Epithelial cell of esophagus (primary cell): ENCODE measurements at regions not wholly inside any gene's neighbourhood (a gene's known extent, or its start where the extent isn't known, plus 50 kb on each side); places are given as distances from the start of the nearest gene placed in this dataset.

ENCODE experiments used
- DNase-seq: peaks from one replicate; pipeline ENCODE4 v3.0.0; 2010; ENCODE audit warnings: low read depth
- H3K4me3 ChIP-seq: 2 replicates; pipeline ENCODE4 v1.5.1; 2011; ENCODE audit warnings: mild to moderate bottlenecking, low read length, control low read depth
- CTCF ChIP-seq: IDR thresholded peaks from 2 replicates; pipeline ENCODE4 v1.5.1; 2011; ENCODE audit warnings: low read depth, mild to moderate bottlenecking, low read length, control low read depth, inconsistent platforms; ENCODE audit not compliant: insufficient read depth; ENCODE audit errors: missing control alignments

- DNase-seq, result peak; percentile 98
- no peak for TF ChIP-seq CTCF
- H3K4me3 ChIP-seq, result no peak overlapping the region
Observed at GRCh38 chr12:14257734-14258574, 107.5 kb upstream of the ATF7IP start.

GRCh38 chr12:14258575-14258940, 106.9 kb upstream of the ATF7IP start:
- no peak for TF ChIP-seq CTCF
- no peak for DNase-seq
- no peak overlapping the region for H3K4me3 ChIP-seq

- DNase-seq, result no peak
- TF ChIP-seq CTCF, result no peak
- no peak overlapping the region for H3K4me3 ChIP-seq
Observed at GRCh38 chr12:14259481-14260010, 105.9 kb upstream of the ATF7IP start.

- no peak for TF ChIP-seq CTCF
- H3K4me3 ChIP-seq, result no peak overlapping the region
- DNase-seq, result peak; percentile 92
Observed at GRCh38 chr12:14260011-14260993, 105.2 kb upstream of the ATF7IP start.

- DNase-seq, result no peak
- no peak for TF ChIP-seq CTCF
- no peak overlapping the region for H3K4me3 ChIP-seq
Observed at GRCh38 chr12:14261096-14261495, 104.4 kb upstream of the ATF7IP start.

- H3K4me3 ChIP-seq, result no peak overlapping the region
- no peak for TF ChIP-seq CTCF
- DNase-seq, result no peak
Observed at GRCh38 chr12:14261861-14262260, 103.6 kb upstream of the ATF7IP start.
